Suprapubic skin (tissue), 4 donors: ENCODE measurements at regions not wholly inside any gene's neighbourhood (a gene's known extent, or its start where the extent isn't known, plus 50 kb on each side); places are given as distances from the start of the nearest gene placed in this dataset.

Experiments
- DNase-seq, 2 donors: peaks; one replicate each; pipeline ENCODE4 v3.0.0-alpha.2; 2019; ENCODE audit warnings: low spot score in 2 of 2
- H3K27ac ChIP-seq: fragments of 200-600 bp; sonication (generic); one replicate; pipeline ENCODE4 v1.5.1; 2019
- H3K27me3 ChIP-seq: fragments of 200-600 bp; sonication (generic); one replicate; pipeline ENCODE4 v1.5.1; 2019
- H3K36me3 ChIP-seq: fragments of 200-600 bp; sonication (generic); one replicate; pipeline ENCODE4 v1.5.1; 2019
- H3K4me1 ChIP-seq: fragments of 200-600 bp; sonication (generic); one replicate; pipeline ENCODE4 v1.5.1; 2019
- H3K4me3 ChIP-seq: fragments of 200-600 bp; sonication (generic); one replicate; pipeline ENCODE4 v1.5.1; 2019; ENCODE audit warnings: mild to moderate bottlenecking
- H3K9me3 ChIP-seq: fragments of 200-600 bp; sonication (generic); one replicate; pipeline ENCODE4 v1.5.1; 2019
- EP300 ChIP-seq: sonication (generic); formaldehyde crosslinking; IDR thresholded peaks from one replicate; pipeline ENCODE4 v1.6.1; 2017; ENCODE audit warnings: antibody characterized with exemption
- POLR2A ChIP-seq, 2 donors: fragments of 450-650 bp; IDR thresholded peaks; one replicate each; pipeline ENCODE4 v1.6.1; 2017; ENCODE audit warnings: antibody characterized with exemption in 2 of 2, mild to moderate bottlenecking in 2 of 2, moderate library complexity in 2 of 2
- POLR2AphosphoS5 ChIP-seq, 3 donors: sonication (generic); formaldehyde crosslinking; IDR thresholded peaks; one replicate each; pipeline ENCODE4 v1.6.1; 2017; ENCODE audit warnings: antibody characterized with exemption in 3 of 3
- WGBS: methylation state at CpG from one replicate; pipeline ENCODE4 v1.1.5; 2018; 5-methylcytosine and 5-hydroxymethylcytosine counted together
- TF ChIP-seq, protein P1 (sequence below), 2 donors: fragments of 200-600 bp in 1 of 2; fragments of 450-650 bp in 1 of 2; sonication (generic) in 1 of 2; IDR thresholded peaks; one replicate each; pipeline ENCODE4 v1.5.1; 2016 to 2019; ENCODE audit warnings: antibody characterized with exemption in 2 of 2, mild to moderate bottlenecking in 1 of 2, moderate library complexity in 1 of 2

DNA sequence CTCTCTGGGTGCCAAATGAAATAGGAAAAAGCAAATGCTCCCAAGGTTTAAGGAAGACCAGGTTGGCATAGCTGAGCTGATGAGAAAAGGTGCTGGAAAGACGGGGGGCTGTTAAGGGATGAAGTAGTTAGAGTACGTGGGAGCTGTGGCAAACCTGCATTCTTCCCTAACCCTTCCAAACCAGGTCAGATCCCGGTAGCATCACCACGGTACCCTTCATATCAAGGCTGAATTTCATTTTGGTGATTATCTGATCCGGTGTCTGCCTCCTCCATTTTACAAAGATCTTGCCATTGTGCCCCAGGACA lies 68.0 kb upstream of the PIM1 start:
- DNase-seq, result no peak
- H3K9me3 ChIP-seq, result no peaks in the 10 kb centered on the region
- peak overlapping the region; percentile 53 for H3K4me3 ChIP-seq
- H3K27me3 ChIP-seq, result no peaks in the 10 kb centered on the region
- 56% methylated on average over 5 of the region's 5 CpGs for WGBS
- H3K27ac ChIP-seq, result peak overlapping the region; percentile 93
- TF ChIP-seq EP300, result no peak
- no peak for TF ChIP-seq POLR2AphosphoS5 (IDR thresholded peaks at IDR 0.05)
- TF ChIP-seq, protein P1, sequence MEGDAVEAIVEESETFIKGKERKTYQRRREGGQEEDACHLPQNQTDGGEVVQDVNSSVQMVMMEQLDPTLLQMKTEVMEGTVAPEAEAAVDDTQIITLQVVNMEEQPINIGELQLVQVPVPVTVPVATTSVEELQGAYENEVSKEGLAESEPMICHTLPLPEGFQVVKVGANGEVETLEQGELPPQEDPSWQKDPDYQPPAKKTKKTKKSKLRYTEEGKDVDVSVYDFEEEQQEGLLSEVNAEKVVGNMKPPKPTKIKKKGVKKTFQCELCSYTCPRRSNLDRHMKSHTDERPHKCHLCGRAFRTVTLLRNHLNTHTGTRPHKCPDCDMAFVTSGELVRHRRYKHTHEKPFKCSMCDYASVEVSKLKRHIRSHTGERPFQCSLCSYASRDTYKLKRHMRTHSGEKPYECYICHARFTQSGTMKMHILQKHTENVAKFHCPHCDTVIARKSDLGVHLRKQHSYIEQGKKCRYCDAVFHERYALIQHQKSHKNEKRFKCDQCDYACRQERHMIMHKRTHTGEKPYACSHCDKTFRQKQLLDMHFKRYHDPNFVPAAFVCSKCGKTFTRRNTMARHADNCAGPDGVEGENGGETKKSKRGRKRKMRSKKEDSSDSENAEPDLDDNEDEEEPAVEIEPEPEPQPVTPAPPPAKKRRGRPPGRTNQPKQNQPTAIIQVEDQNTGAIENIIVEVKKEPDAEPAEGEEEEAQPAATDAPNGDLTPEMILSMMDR (IDR thresholded peaks at IDR 0.05), result no peak
- TF ChIP-seq POLR2A (IDR thresholded peaks at IDR 0.05), result no peak
- no peaks in the 10 kb centered on the region for H3K36me3 ChIP-seq
- H3K4me1 ChIP-seq, result peaks cover 40% of the 10 kb centered on the region

GRCh38 chr6:37102299-37103168 lies 67.4 kb upstream of the PIM1 start:
- no peaks in the 10 kb centered on the region for H3K36me3 ChIP-seq
- DNase-seq, result peak; percentile 92 to 94
- H3K4me1 ChIP-seq, result peaks cover 40% of the 10 kb centered on the region
- 2% methylated on average over 29 of the region's 36 CpGs for whole genome bisulfite sequencing
- no peaks in the 10 kb centered on the region for H3K27me3 ChIP-seq
- peak in 1 of 2 donors; percentile 54 for TF ChIP-seq POLR2A (IDR thresholded peaks at IDR 0.05)
- no peak for TF ChIP-seq EP300
- peak; percentile 20 to 71 (median 39) for TF ChIP-seq POLR2AphosphoS5 (IDR thresholded peaks at IDR 0.05)
- TF ChIP-seq, protein P1 (IDR thresholded peaks at IDR 0.05), result no peak
- H3K4me3 ChIP-seq, result peak overlapping the region; percentile 53
- peak overlapping the region; percentile 93 for H3K27ac ChIP-seq
- no peaks in the 10 kb centered on the region for H3K9me3 ChIP-seq

GRCh38 chr6:37103169-37104039 lies 66.5 kb upstream of the PIM1 start:
- Histone ChIP-seq H3K27ac (peak overlapping the region; percentile 93), H3K9me3 (no peaks in the 10 kb centered on the region), H3K27me3 (no peaks in the 10 kb centered on the region), H3K36me3 (no peaks in the 10 kb centered on the region), H3K4me1 (peaks cover 40% of the 10 kb centered on the region), H3K4me3 (peak overlapping the region; percentile 53)
- DNase-seq, result peak; percentile 77 to 80
- TF ChIP-seq POLR2A (IDR thresholded peaks at IDR 0.05) (no peak), POLR2AphosphoS5 (IDR thresholded peaks at IDR 0.05) (no peak), EP300 (no peak)
- TF ChIP-seq, protein P1 (IDR thresholded peaks at IDR 0.05), result no peak
- WGBS, result 22% methylated on average over 10 of the region's 10 CpGs

DNA sequence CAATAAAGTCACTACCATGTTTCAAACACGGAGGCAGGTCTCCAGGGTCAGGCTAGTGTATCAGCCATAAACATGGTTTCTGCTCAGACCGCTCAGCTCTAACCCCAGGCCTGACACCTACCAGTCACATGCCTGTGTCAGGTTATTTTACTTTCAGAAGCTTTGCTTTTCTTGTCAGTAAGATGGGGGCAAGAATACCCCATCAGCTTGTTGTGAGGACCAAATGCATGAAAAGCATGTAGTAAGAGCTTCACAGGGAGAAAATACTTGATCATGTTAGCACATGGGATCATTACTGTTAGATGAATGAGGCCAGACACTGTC lies 65.2 kb upstream of the PIM1 start:
- DNase-seq, result no peak
- 89% methylated on average over 2 of the region's 2 CpGs for WGBS
- TF ChIP-seq POLR2AphosphoS5 (IDR thresholded peaks at IDR 0.05), result no peak
- TF ChIP-seq EP300, result no peak
- no peak for TF ChIP-seq POLR2A (IDR thresholded peaks at IDR 0.05)
- TF ChIP-seq, protein P1 (IDR thresholded peaks at IDR 0.05), result no peak
- H3K4me1 ChIP-seq, result peaks cover 37% of the 10 kb centered on the region
- H3K36me3 ChIP-seq, result no peaks in the 10 kb centered on the region
- no peaks in the 10 kb centered on the region for H3K9me3 ChIP-seq
- H3K27ac ChIP-seq, result peak overlapping the region; percentile 93
- no peak overlapping the region for H3K4me3 ChIP-seq
- no peaks in the 10 kb centered on the region for H3K27me3 ChIP-seq
